UCSD-AML1 (cell line): ENCODE measurements at regions not wholly inside any gene's neighbourhood (a gene's known extent, or its start where the extent isn't known, plus 50 kb on each side); places are given as distances from the start of the nearest gene placed in this dataset.
"Not testable (repeated sequence)": the region's sequence is repeated elsewhere in the genome, so short reads cannot be mapped to it uniquely, and the experiment has no call there.

ENCODE experiments used
- DNase-seq: peaks from one replicate; lab custom pipeline; 2025; ENCODE audit not compliant: unreplicated experiment; lab: John Stamatoyannopoulos, UW

DNA sequence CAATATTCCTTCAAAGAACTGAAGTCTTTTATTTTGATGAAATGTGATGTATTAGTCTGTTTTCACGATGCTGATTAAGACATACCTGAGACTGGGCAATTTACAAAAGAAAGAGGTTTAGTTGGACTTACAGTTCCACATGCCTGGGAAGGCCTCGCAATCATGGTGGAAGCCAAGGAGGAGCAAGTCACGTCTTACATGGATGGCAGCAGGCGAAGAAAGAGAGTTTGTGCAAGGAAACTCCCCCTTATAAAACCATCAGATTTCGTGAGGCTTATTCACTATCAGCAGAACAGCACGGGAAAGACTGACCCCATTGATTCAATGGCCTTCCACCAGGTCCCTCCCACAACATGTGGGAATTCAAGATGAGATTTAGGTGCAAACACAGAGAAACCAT, 750.3 kb upstream of the KCND2 start:
- DNase-seq, result no peak

DNA sequence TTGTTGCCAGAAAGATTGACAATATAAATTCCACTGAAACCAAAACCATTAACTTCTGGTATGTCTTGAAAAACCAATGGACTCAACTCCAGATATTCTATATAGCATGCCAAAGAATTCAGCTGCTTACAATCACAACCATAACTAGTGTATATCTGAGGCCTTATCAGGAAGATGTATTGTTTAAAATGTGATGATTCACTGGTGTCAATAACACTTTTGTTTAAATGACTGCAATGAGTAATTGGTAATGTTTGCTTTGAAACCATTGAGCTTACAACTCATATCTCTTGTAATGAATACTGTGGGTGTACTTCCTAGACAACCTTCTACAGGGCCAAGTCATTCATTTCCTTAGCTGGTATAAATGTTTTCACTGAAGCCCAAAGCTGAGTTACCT, 727.9 kb upstream of the KCND2 start:
- DNase-seq, result no peak

DNA sequence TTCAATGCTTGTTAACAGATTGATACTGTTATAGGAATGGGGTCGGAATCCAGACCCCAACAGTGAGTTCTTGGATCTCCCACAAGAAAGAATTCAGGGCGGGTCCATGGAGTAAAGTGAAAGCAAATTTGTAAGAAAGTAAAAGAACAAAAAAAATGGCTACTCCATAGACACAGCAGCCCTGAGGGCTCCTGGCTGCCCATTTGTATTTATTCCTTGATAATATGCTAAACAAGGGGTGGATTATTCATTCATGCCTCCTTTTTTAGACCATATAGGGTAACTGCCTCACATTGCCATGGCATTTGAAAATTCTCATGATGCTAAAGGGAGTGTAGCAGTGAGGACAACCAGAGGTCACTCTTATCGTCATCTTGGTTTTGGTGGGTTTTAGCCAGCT, 717.2 kb upstream of the KCND2 start:
- no peak for DNase-seq

DNA sequence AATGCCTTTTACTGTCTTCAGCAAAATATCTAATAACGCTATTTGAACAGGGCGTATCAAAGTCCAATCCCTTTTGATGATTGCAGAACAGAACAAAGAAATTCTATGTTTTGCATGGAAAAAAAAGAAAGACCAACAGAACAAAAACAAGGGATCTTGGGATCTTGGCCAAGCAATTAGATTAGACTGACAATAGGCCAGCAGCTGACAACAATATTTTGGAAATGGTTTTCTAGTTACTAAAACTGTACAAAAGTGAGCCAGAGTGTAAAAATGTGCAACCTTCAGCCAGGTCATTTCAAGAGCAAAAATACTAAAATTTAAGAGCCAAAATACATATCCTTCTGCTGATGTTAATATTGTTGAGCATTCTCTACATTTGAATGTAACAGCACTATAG, 716.5 kb upstream of the KCND2 start:
- DNase-seq, result no peak

DNA sequence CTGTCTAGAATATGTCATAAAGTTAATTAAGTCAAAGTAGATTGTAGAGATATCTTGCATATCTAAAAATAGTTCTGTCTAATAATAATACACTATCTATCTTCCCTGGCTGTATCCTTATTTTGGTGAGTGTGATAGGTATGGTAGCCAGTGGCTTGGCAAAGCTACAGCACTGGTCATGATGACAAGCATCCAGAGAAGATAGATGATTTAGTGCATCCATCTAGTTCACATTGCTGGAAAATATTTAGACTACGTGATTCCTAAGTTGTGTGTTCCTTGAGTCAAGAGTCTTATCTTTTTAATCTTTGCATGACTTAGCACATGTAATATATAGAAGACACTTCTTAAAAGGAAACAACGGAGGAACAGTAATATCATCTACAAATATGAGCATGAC, 711.2 kb upstream of the KCND2 start:
- no peak for DNase-seq

DNA sequence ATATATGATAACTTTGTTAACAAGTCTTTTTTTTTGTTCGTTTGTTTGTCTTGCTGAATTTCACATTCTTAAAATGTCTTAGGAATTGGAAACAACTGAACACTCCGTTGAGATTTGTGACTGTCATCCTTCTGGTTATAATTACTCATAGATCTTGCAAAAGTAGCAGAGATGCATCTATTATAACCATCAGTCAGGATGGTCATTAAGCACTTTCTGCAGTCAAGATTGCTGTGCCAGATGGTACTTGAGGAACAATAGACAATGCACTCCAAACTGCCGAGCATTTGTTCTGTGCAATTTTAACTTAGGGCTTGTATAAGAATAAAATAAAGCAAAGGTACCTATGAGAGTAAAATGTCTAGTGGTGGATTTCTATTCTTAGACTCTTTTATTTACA, 710.1 kb upstream of the KCND2 start:
- no peak for DNase-seq

DNA sequence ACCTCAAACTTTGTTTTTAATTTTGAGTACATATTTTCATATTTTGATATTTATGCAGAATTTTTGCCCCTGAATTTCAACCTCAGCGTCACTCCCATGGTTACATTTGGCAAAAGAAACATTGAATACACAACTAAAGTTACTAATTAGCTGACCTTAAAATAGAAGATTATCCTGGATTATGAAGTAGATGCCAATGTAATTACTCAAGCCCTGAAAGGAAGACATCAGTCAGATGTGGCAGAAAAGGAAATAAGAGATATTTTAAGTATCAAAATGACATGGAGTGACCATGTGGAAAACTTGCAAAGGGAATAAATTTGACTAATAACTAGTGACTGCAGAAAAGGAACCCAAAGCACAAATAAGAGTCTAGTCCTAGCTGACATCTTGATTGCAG, 701.3 kb upstream of the KCND2 start:
- no peak for DNase-seq

DNA sequence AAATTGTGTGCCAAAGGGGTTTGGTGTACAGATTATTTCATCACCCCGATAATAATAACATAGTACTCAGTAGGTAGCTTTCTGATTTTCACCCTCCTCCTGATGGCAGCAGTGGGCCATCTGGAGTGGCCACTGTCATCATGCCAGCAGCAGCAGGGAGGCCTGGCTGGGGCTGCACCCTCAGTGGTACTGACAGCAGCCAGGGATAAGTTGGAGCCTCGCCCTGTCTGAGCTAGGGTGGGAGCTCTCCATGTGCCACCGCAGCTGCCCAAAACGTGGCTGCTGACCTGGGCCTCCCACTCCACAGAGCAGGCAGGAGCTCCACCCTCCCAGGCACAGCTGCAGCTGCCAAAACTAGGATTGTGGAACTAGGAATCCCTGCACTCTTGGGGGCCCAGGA, 700.8 kb upstream of the KCND2 start:
- no peak for DNase-seq

DNA sequence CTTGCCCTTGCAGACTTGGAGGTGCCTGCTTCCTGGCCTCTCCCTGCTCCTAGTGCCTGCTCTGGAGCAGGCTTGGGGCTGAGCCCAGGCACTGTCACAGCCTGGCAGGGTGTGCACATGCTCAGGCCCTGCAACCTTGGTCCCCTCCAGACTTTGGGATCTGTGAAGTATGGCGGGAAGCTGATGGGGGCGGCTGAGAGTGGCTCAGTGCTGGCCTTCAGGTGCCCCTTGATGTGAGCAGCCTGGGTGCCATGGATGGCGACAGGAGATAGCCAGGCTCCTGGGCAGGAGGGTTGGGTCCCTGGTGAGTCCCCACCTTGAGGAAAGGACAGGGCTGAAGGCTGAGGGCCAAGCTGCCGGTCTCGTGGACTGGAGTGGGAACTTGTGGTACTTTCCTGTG, 700.4 kb upstream of the KCND2 start:
- DNase-seq, result no peak

DNA sequence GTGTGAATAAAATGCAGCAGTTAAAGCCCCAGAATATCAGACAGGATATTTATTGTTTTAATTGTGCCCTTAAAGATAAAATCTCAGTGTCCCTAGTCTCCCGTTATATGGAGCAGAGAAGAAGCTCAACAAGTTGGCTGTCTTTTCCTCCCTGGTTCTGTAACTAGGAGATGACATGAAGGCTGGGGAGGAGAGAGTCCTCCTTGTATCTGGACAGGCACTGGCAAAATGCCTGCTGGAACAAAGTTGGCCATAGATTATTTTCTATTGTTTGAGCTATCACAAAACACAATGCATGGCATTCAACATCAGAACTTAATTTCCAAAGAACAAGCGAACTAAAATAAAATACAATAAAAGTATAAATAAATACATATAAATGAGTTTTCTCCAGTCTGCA, 694.9 kb upstream of the KCND2 start:
- DNase-seq, result no peak

DNA sequence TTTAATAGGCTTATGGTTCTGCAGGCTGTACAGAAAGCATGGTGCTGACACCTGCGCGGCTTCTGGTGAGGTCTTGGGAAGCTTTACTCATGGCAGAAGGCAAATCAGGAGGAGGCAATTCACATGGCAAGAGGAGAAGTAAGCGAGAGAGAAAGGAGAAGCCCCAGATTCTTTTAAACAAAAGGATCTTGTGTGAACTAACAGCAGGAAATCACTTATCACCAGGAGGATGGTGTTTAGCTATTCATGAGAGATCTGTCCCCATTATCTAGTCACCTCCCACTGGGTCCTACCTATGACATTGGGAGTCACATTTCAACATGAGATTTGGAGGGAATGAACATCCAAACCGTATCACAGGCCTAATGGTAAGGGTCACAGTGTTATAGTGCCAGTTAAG, 678.0 kb upstream of the KCND2 start:
- no peak for DNase-seq

DNA sequence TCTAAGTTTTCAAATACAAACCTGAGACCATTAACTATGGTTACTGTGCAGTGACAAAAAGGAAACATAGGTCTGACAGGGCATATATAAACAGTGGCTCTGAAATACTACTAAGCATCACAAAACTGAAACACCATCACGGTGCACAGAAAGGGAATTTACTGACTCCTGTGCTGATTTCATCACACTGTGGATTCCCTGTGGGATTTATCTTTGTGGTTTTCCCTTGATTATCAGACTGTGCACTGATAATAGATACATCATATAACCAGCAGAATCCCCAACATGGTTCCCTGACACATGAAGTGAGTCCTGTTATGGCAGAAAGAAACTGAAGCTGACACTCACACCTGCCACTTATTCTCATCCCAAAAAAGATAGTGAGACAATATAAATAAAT, 676.3 kb upstream of the KCND2 start:
- no peak for DNase-seq

DNA sequence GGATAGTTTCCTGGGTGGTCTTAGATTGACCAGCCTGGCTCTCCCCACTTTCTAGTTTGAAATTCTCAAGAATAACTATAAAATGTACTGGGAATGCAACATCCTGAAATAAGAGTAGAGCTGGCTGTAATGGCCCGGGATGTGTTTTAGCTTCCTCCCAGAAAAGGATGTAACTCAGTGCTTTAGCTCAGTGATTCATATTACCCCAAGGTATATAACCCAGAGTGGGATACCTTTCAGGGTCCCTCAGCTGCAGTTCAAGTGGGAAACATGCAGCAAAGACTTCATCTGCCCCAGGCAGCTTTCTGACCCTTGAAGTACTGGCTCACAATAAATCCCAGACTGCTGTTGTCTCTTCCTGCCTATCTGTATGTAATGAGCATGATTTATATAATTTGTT, 666.7 kb upstream of the KCND2 start:
- DNase-seq, result no peak

DNA sequence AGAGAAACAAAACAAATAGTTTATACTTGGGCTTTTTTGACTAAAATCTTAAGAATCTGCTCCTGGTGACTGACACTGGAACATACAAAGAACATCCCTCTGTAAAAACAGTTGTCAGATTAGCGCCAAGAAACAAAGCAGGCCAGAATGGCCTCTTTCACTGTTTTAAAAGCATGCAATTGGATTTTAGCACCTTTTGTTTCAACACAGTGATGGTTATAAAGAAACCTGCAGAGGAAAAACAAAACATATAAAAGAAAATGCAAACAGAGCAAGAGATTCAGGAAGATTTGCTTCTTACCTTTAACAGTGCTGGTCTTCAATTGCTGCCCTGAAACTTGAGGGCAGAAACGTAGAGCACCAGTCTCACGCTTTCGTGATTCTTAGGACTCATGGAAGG, 652.2 kb upstream of the KCND2 start:
- DNase-seq, result no peak

DNA sequence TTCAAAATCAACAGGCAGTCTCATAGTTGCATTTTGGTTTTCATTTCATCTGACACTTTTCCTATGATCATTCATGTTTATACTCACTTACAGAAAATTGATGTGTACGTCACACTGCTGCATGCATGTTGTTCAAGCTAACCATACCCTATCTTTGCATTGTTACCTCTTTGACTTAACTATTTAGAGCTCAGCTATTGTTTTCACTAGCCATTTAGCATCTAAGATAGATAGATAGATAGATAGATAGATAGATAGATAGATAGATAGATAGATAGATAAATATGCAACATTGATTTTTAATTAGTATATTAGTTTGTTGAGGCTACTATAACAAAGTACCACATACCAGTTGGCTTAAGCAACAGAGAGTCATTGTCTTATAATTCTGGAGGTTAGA, 649.5 kb upstream of the KCND2 start:
- no peak for DNase-seq

DNA sequence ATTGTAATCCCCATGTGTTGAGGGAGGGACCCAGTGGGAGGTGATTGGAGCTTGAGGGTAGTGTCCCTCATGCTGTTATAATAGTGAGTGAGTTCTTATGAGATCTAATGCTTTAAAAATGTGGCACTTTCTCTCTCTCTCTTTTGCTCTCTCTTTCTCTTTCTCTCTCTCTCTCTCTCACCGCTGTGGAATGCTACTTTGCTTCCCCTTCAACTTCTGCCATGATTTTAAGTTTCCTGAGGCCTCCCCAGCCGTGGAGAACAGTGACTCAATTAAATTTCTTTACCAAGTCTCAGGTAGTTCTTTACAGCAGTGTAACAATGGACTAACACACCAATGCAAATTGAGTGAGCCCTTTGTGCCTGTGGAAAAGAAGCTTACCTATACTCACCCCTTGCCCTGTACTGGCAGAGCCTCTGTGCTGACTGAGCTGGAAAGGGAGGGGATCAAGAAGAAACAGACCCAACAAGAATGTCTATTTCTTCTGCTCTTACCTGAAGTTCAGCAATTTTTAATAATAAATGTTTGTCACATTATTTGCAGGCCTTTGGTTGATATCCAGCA, 642.5 kb upstream of the KCND2 start:
- no peak for DNase-seq

DNA sequence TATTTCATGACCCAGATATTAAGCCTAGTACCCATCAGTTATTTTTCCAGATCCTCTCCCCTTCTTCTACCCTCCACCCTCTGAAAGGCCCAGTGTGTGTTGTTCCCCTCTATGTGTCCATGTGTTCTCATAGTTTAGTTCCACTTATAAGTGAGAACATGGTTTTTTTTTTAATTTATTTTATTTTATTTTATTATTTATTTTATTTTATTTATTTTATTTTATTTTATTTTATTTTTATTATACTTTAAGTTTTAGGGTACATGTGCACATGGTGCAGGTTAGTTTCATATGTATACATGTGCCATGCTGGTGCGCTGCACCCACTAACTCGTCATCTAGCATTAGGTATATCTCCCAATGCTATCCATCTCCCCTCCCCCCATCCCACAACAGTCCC, 639.2 kb upstream of the KCND2 start:
- DNase-seq, result not testable (repeated sequence)

DNA sequence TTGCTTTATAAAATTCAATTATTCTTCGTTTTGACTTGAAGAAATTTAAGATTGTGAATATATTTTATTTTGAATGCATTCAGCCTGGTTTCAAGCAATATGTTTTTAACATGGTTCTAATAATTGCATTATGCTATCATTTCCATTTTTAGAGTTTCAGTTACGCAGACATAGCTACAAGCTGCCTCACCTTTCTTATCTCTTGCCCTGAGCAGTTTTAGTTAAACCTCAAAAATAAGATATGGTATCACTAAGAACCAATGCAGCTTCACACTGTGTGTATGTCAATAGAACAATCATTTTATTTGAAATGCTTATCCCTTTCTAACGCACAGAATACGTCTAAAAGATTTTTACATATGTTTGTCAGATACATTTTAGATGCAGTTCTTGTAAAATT, 632.6 kb upstream of the KCND2 start:
- no peak for DNase-seq

DNA sequence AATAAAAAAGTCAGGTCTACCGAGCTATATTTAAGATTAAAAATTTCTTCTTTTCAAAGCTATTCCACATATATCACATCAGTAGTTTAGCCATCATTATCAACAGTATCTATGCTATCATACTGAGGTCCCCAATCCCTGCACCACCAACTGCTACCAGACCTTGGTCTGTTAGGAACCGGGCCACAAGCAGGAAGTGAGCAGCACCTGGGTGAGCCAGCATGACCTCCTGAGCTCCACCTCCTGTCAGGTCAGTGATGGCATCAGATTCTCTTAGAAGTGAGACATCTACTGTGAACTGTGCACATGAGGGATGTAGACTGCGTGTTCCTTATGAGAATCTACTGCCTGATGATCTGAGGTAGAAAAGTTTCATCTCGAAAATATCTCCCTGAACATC, 632.1 kb upstream of the KCND2 start:
- DNase-seq, result no peak

DNA sequence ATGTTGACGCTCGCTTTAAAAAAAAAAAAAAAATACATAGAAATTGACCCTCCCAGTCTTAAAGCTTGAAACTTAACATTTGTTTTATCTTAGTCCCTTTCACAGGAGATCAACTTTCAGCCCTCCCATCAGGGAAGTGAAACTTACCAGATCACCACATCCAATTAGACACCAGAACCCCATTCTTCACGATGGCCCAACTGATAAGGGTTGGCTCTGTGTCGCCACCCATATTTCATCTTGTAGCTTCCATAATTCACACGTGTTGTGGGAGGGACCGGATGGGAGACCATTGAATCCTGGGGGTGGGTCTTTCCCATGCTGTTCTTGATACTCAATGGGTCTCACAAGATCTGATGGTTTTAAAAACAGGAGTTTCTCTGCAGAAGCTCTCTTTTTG, 629.4 kb upstream of the KCND2 start:
- DNase-seq, result no peak

DNA sequence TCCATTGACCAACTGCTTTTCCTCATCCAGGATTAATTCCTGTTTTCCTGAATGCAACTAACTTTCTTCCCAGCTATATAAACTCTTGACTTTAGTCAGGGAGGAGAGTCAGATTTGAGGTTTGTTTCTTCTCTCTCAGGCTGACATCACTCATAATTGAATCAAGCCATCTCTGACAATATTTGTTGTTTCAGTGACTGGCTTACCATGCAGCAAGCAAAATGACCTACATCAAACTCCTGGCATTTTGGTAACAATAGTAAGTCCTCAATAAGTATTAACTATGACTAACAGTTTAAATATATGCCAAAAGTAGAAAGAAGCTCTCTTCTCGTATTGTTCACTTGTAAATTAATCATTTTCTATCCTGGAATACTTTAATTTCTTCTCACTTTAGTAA, 625.7 kb upstream of the KCND2 start:
- DNase-seq, result no peak

DNA sequence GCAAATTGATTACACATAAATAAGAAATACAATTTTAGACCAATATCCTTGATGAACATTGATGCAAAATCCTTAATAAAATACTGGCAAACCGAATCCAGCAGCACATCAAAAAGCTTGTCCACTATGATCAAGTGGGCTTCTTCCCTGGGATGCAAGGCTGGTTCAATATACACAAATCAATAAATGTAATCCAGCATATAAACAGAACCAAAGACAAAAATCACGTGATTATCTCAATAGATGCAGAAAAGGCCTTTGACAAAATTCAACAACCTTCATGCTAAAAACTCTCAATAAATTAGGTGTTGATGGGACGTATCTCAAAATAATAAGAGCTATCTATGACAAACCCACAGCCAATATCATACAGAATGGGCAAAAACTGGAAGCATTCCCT, 624.2 kb upstream of the KCND2 start:
- not testable (repeated sequence) for DNase-seq

DNA sequence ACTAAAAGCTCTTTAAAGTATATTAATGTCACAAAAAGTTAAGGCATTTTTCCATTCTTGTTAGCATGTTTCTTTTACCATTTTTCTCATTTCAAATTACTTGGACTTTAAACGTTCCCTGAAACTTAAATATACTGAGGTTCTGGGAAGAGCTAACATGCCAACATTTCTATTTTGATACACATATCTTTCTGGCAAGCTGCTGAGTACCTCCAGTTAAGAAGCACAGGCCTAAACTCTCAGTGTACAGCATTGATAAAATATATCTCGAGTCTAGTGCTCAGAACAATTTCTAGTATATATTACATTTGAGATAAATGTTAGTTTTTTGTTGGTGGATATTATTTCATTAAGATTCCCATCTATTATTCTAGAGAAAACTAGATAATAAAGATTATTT, 612.9 kb upstream of the KCND2 start:
- DNase-seq, result no peak

DNA sequence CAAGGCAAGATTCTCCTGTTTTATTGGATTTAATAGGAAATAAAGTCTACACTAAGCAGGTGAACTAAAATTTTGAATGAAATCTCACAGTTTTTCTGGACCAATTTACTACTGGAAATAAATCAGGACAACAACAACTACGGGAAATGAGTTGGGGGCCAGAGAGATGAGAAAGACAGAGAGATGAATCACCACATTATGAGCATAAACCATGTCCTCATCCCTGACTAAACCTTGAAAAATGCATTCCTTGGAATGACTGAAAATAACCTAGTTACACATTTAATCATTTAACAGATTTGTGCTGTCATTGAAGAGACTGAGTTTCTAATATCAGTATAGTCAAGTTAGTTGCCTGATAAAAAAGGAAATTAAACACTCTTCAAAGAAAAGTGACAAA, 608.4 kb upstream of the KCND2 start:
- DNase-seq, result no peak
